Type B pancreatic cell (in vitro differentiated cells): ENCODE measurements at regions not wholly inside any gene's neighbourhood (a gene's known extent, or its start where the extent isn't known, plus 50 kb on each side); places are given as distances from the start of the nearest gene placed in this dataset.
A peak's percentile ranks its signal among the peaks of the same experiment; 100 is the strongest.

ENCODE experiments used
- DNase-seq: peaks from one replicate; pipeline ENCODE4 v3.0.0; 2021; ENCODE audit warnings: mixed read lengths; ENCODE audit not compliant: unreplicated experiment; ENCODE audit errors: extremely low spot score
- H3K27ac Mint-ChIP-seq: 2 replicates; pipeline ENCODE4 v1.8.0; 2021; ENCODE audit warnings: mild to moderate bottlenecking, mixed read lengths
- H3K27me3 Mint-ChIP-seq: 2 replicates; pipeline ENCODE4 v1.8.0; 2021; ENCODE audit warnings: mixed read lengths
- H3K36me3 Mint-ChIP-seq: 2 replicates; pipeline ENCODE4 v1.8.0; 2021; ENCODE audit warnings: mixed read lengths
- H3K4me1 Mint-ChIP-seq: one replicate; pipeline ENCODE4 v1.8.0; 2021; ENCODE audit warnings: mixed read lengths; ENCODE audit not compliant: unreplicated experiment
- H3K4me3 Mint-ChIP-seq: 2 replicates; pipeline ENCODE4 v1.8.0; 2021; ENCODE audit warnings: mild to moderate bottlenecking, mixed read lengths
- H3K9me3 Mint-ChIP-seq: 2 replicates; pipeline ENCODE4 v1.8.0; 2021; ENCODE audit warnings: mixed read lengths
- TF ChIP-seq, protein P1 (sequence below): fragments of 200-600 bp; sonication (generic); conservative IDR thresholded peaks from 2 replicates; pipeline ENCODE4 v1.5.0; 2021; ENCODE audit warnings: antibody characterized with exemption, mild to moderate bottlenecking

GRCh38 chr5:15014809-15015208 lies 143.2 kb upstream of the ANKH start:
- DNase-seq, result no peak
- peaks cover 6% of the 10 kb centered on the region for H3K4me1 Mint-ChIP-seq
- H3K27me3 Mint-ChIP-seq, result peaks cover 3% of the 10 kb centered on the region
- H3K4me3 Mint-ChIP-seq, result no peak overlapping the region
- TF ChIP-seq, protein P1, sequence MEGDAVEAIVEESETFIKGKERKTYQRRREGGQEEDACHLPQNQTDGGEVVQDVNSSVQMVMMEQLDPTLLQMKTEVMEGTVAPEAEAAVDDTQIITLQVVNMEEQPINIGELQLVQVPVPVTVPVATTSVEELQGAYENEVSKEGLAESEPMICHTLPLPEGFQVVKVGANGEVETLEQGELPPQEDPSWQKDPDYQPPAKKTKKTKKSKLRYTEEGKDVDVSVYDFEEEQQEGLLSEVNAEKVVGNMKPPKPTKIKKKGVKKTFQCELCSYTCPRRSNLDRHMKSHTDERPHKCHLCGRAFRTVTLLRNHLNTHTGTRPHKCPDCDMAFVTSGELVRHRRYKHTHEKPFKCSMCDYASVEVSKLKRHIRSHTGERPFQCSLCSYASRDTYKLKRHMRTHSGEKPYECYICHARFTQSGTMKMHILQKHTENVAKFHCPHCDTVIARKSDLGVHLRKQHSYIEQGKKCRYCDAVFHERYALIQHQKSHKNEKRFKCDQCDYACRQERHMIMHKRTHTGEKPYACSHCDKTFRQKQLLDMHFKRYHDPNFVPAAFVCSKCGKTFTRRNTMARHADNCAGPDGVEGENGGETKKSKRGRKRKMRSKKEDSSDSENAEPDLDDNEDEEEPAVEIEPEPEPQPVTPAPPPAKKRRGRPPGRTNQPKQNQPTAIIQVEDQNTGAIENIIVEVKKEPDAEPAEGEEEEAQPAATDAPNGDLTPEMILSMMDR, result no peak
- H3K9me3 Mint-ChIP-seq, result peaks cover 4% of the 10 kb centered on the region
- no peak overlapping the region for H3K27ac Mint-ChIP-seq
- peaks cover 3% of the 10 kb centered on the region for H3K36me3 Mint-ChIP-seq

GRCh38 chr5:15013654-15014463 lies 142.3 kb upstream of the ANKH start:
- peaks cover 12% of the 10 kb centered on the region for H3K4me1 Mint-ChIP-seq
- no peak for DNase-seq
- H3K4me3 Mint-ChIP-seq, result no peak overlapping the region
- peaks cover 3% of the 10 kb centered on the region for H3K27me3 Mint-ChIP-seq
- TF ChIP-seq, protein P1, result peak; percentile 90
- no peak overlapping the region for H3K27ac Mint-ChIP-seq
- peaks cover 3% of the 10 kb centered on the region for H3K36me3 Mint-ChIP-seq
- H3K9me3 Mint-ChIP-seq, result no peaks in the 10 kb centered on the region

DNA sequence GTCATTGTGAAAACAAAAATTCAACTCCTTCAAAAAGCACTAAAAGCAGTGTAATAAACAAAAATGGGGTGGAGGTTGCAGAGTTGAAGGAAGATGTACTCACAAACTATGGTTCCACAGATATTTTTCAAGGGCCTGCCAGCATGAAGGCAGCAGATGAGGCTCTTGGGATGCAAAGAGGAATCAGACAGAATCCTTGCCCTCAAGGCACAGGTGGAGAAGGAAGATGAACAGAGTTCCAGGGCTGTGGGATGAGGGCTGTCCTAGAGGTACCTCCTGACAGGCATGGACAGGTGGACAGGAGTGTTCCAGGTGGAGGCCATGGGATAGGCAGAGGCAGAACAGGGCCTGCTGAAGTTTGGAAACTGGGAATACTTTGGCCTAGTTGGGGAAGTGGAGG lies 140.5 kb upstream of the ANKH start:
- no peak for DNase-seq
- TF ChIP-seq, protein P1, result no peak
- Mint-ChIP-seq H3K27ac (no peak overlapping the region), H3K4me3 (no peak overlapping the region), H3K36me3 (no peaks in the 10 kb centered on the region), H3K4me1 (peaks cover 19% of the 10 kb centered on the region), H3K27me3 (peaks cover 3% of the 10 kb centered on the region), H3K9me3 (no peaks in the 10 kb centered on the region)

DNA sequence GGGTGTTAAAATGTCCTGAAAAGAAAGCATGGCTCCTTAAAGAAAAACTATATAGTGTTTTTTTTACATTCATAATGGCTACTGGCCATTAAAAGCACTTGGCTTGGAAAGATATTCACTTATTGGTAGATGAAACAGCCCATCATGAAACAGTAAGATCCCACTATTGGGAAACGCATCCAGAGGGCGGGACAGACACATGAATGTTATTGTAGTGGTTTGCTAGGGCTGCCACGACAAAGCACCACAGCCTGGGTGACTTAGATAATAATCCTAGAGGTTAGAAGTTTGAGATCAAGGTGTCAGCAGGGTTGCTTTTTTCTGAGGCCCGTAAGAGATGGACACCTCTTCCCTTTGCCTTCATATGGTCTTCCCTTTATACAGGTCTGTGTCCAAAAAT lies 139.4 kb upstream of the ANKH start:
- no peak for DNase-seq
- Mint-ChIP-seq H3K36me3 (no peaks in the 10 kb centered on the region), H3K9me3 (no peaks in the 10 kb centered on the region), H3K27me3 (peaks cover 9% of the 10 kb centered on the region), H3K4me3 (no peak overlapping the region), H3K27ac (no peak overlapping the region), H3K4me1 (peaks cover 19% of the 10 kb centered on the region)
- TF ChIP-seq, protein P1, result no peak

GRCh38 chr5:15009420-15009819 lies 137.8 kb upstream of the ANKH start:
- no peak overlapping the region for H3K27ac Mint-ChIP-seq
- peaks cover 12% of the 10 kb centered on the region for H3K27me3 Mint-ChIP-seq
- H3K9me3 Mint-ChIP-seq, result no peaks in the 10 kb centered on the region
- TF ChIP-seq, protein P1, result no peak
- H3K4me3 Mint-ChIP-seq, result peak overlapping the region; percentile 29
- no peaks in the 10 kb centered on the region for H3K36me3 Mint-ChIP-seq
- H3K4me1 Mint-ChIP-seq, result peaks cover 19% of the 10 kb centered on the region
- no peak for DNase-seq
